Prostate gland (tissue), 2 donors: ENCODE measurements at regions not wholly inside any gene's neighbourhood (a gene's known extent, or its start where the extent isn't known, plus 50 kb on each side); places are given as distances from the start of the nearest gene placed in this dataset.

Experiments used
- POLR2A ChIP-seq: fragments of 450-650 bp; IDR thresholded peaks from one replicate; pipeline ENCODE4 v1.6.1; 2016; ENCODE audit warnings: antibody characterized with exemption, mild to moderate bottlenecking
- POLR2AphosphoS5 ChIP-seq: sonication (generic); formaldehyde crosslinking; IDR thresholded peaks from one replicate; pipeline ENCODE4 v1.6.1; 2017; ENCODE audit warnings: antibody characterized with exemption
- TF ChIP-seq, protein P1 (sequence below), 4 experiments: fragments of 200-600 bp in 2 of 4; fragments of 450-650 bp in 2 of 4; sonication (generic) in 2 of 4; IDR thresholded peaks; 1 replicate in 3 of 4; 2 replicates in 1 of 4; pipeline ENCODE4 v1.5.1; 2016 to 2019; ENCODE audit warnings: antibody characterized with exemption in 4 of 4, mild to moderate bottlenecking in 2 of 4, moderate library complexity in 2 of 4

DNA sequence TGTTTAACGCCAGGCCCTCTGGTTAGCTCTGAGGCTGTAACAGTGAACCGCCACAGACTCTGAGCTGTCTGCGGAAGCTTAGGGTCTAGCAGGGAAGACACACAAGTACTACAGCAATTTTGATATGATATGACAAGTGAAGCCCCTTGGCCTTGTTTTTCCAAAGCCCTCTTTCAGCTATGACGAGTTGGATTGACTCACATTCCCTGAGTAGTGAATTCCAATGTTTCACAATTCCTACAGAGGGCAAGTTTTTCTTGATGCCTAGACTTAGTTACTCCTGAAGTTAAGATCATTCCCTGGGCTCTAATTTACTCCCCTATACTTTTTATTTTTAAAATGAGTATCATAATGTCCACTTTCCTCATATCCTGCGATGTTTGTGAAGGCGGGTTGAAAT lies 53.3 kb upstream of the CISTR start:
- TF ChIP-seq, protein P1, sequence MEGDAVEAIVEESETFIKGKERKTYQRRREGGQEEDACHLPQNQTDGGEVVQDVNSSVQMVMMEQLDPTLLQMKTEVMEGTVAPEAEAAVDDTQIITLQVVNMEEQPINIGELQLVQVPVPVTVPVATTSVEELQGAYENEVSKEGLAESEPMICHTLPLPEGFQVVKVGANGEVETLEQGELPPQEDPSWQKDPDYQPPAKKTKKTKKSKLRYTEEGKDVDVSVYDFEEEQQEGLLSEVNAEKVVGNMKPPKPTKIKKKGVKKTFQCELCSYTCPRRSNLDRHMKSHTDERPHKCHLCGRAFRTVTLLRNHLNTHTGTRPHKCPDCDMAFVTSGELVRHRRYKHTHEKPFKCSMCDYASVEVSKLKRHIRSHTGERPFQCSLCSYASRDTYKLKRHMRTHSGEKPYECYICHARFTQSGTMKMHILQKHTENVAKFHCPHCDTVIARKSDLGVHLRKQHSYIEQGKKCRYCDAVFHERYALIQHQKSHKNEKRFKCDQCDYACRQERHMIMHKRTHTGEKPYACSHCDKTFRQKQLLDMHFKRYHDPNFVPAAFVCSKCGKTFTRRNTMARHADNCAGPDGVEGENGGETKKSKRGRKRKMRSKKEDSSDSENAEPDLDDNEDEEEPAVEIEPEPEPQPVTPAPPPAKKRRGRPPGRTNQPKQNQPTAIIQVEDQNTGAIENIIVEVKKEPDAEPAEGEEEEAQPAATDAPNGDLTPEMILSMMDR (IDR thresholded peaks at IDR 0.05), result no peak
- no peak for TF ChIP-seq POLR2A
- no peak for TF ChIP-seq POLR2AphosphoS5
